ENCODE measurements at regions not wholly inside any gene's neighbourhood (a gene's known extent, or its start where the extent isn't known, plus 50 kb on each side); places are given as distances from the start of the nearest gene placed in this dataset.

- Histone ChIP-seq H3K9me3 (ENCODE audit: control insufficient read depth, low read length) (no peaks in the 10 kb centered on the region), H3K4me1 (ENCODE audit: control insufficient read depth, insufficient read depth, low read length) (peaks cover 3% of the 10 kb centered on the region), H3K27me3 (ENCODE audit: control insufficient read depth, insufficient read depth, low read length, poor library complexity, severe bottlenecking) (no peaks in the 10 kb centered on the region), H3K27ac (ENCODE audit: insufficient read depth, low read depth, low read length, poor library complexity, severe bottlenecking) (no peak overlapping the region), H3K4me3 (ENCODE audit: insufficient read depth, low read depth, low read length) (no peak overlapping the region), H3K36me3 (ENCODE audit: control insufficient read depth, insufficient read depth, low read length) (no peaks in the 10 kb centered on the region)
- 94 to 97% methylated on average over 9 of the region's 9 CpGs for WGBS, 2 experiments
Observed at GRCh38 chr19:30278882-30279254, 93.3 kb upstream of the ZNF536 start.

GRCh38 chr19:30280018-30280417 is 92.2 kb upstream of the ZNF536 start:
- Histone ChIP-seq H3K27me3 (ENCODE audit: control insufficient read depth, insufficient read depth, low read length, poor library complexity, severe bottlenecking) (no peaks in the 10 kb centered on the region), H3K4me3 (ENCODE audit: insufficient read depth, low read depth, low read length) (no peak overlapping the region), H3K9me3 (ENCODE audit: control insufficient read depth, low read length) (no peaks in the 10 kb centered on the region), H3K27ac (ENCODE audit: insufficient read depth, low read depth, low read length, poor library complexity, severe bottlenecking) (no peak overlapping the region), H3K4me1 (ENCODE audit: control insufficient read depth, insufficient read depth, low read length) (peaks cover 3% of the 10 kb centered on the region), H3K36me3 (ENCODE audit: control insufficient read depth, insufficient read depth, low read length) (no peaks in the 10 kb centered on the region)
- WGBS, 2 experiments = 81 to 82% methylated on average over 6 of the region's 6 CpGs

- H3K27ac ChIP-seq (ENCODE audit: insufficient read depth, low read depth, low read length, poor library complexity, severe bottlenecking) = no peak overlapping the region
Observed at GRCh38 chr19:30281906-30282305, 90.3 kb upstream of the ZNF536 start.

GRCh38 chr19:30283556-30283955 is 88.6 kb upstream of the ZNF536 start:
- Histone ChIP-seq H3K4me3 (ENCODE audit: insufficient read depth, low read depth, low read length) (no peak overlapping the region), H3K36me3 (ENCODE audit: control insufficient read depth, insufficient read depth, low read length) (no peaks in the 10 kb centered on the region), H3K27me3 (ENCODE audit: control insufficient read depth, insufficient read depth, low read length, poor library complexity, severe bottlenecking) (no peaks in the 10 kb centered on the region), H3K4me1 (ENCODE audit: control insufficient read depth, insufficient read depth, low read length) (no peaks in the 10 kb centered on the region), H3K9me3 (ENCODE audit: control insufficient read depth, low read length) (no peaks in the 10 kb centered on the region), H3K27ac (ENCODE audit: insufficient read depth, low read depth, low read length, poor library complexity, severe bottlenecking) (no peak overlapping the region)
- WGBS, 2 experiments = 89 to 92% methylated on average over 1 to 2 of the region's 2 CpGs

More at GRCh38 chr19:30281906-30282305, 90.3 kb upstream of the ZNF536 start:
- no peaks in the 10 kb centered on the region for H3K9me3 ChIP-seq (ENCODE audit: control insufficient read depth, low read length)
- H3K4me3 ChIP-seq (ENCODE audit: insufficient read depth, low read depth, low read length) = no peak overlapping the region
- no peaks in the 10 kb centered on the region for H3K36me3 ChIP-seq (ENCODE audit: control insufficient read depth, insufficient read depth, low read length)
- H3K4me1 ChIP-seq (ENCODE audit: control insufficient read depth, insufficient read depth, low read length) = no peaks in the 10 kb centered on the region
- 92 to 96% methylated on average over 7 of the region's 7 CpGs for WGBS, 2 experiments
- no peaks in the 10 kb centered on the region for H3K27me3 ChIP-seq (ENCODE audit: control insufficient read depth, insufficient read depth, low read length, poor library complexity, severe bottlenecking)

- Histone ChIP-seq H3K4me3 (ENCODE audit: insufficient read depth, low read depth, low read length) (no peak overlapping the region), H3K27ac (ENCODE audit: insufficient read depth, low read depth, low read length, poor library complexity, severe bottlenecking) (no peak overlapping the region), H3K4me1 (ENCODE audit: control insufficient read depth, insufficient read depth, low read length) (no peaks in the 10 kb centered on the region), H3K27me3 (ENCODE audit: control insufficient read depth, insufficient read depth, low read length, poor library complexity, severe bottlenecking) (no peaks in the 10 kb centered on the region), H3K9me3 (ENCODE audit: control insufficient read depth, low read length) (no peaks in the 10 kb centered on the region), H3K36me3 (ENCODE audit: control insufficient read depth, insufficient read depth, low read length) (no peaks in the 10 kb centered on the region)
- 92 to 94% methylated on average over 6 of the region's 6 CpGs for WGBS, 2 experiments
Observed at GRCh38 chr19:30284209-30284608, 88.0 kb upstream of the ZNF536 start.

GRCh38 chr19:30284885-30285284 is 87.3 kb upstream of the ZNF536 start:
- H3K27ac ChIP-seq (ENCODE audit: insufficient read depth, low read depth, low read length, poor library complexity, severe bottlenecking) = no peak overlapping the region
- H3K9me3 ChIP-seq (ENCODE audit: control insufficient read depth, low read length) = no peaks in the 10 kb centered on the region
- H3K36me3 ChIP-seq (ENCODE audit: control insufficient read depth, insufficient read depth, low read length) = no peaks in the 10 kb centered on the region
- H3K4me3 ChIP-seq (ENCODE audit: insufficient read depth, low read depth, low read length) = no peak overlapping the region
- H3K4me1 ChIP-seq (ENCODE audit: control insufficient read depth, insufficient read depth, low read length) = no peaks in the 10 kb centered on the region
- H3K27me3 ChIP-seq (ENCODE audit: control insufficient read depth, insufficient read depth, low read length, poor library complexity, severe bottlenecking) = no peaks in the 10 kb centered on the region
- 88% methylated on average over 2 of the region's 3 CpGs; no CpG with 5 or more reads in 1 of the 2 experiments for WGBS, 2 experiments

GRCh38 chr19:30286378-30286777 is 85.8 kb upstream of the ZNF536 start:
- H3K9me3 ChIP-seq (ENCODE audit: control insufficient read depth, low read length) = no peaks in the 10 kb centered on the region

GRCh38 chr19:30287259-30287658 is 84.9 kb upstream of the ZNF536 start:
- Histone ChIP-seq H3K36me3 (ENCODE audit: control insufficient read depth, insufficient read depth, low read length) (no peaks in the 10 kb centered on the region), H3K27me3 (ENCODE audit: control insufficient read depth, insufficient read depth, low read length, poor library complexity, severe bottlenecking) (no peaks in the 10 kb centered on the region), H3K9me3 (ENCODE audit: control insufficient read depth, low read length) (no peaks in the 10 kb centered on the region), H3K27ac (ENCODE audit: insufficient read depth, low read depth, low read length, poor library complexity, severe bottlenecking) (no peak overlapping the region), H3K4me3 (ENCODE audit: insufficient read depth, low read depth, low read length) (no peak overlapping the region), H3K4me1 (ENCODE audit: control insufficient read depth, insufficient read depth, low read length) (no peaks in the 10 kb centered on the region)
- WGBS, 2 experiments = 93% methylated on average over 2 of the region's 2 CpGs

More at GRCh38 chr19:30286378-30286777, 85.8 kb upstream of the ZNF536 start:
- Histone ChIP-seq H3K27me3 (ENCODE audit: control insufficient read depth, insufficient read depth, low read length, poor library complexity, severe bottlenecking) (no peaks in the 10 kb centered on the region), H3K4me1 (ENCODE audit: control insufficient read depth, insufficient read depth, low read length) (no peaks in the 10 kb centered on the region), H3K36me3 (ENCODE audit: control insufficient read depth, insufficient read depth, low read length) (no peaks in the 10 kb centered on the region), H3K27ac (ENCODE audit: insufficient read depth, low read depth, low read length, poor library complexity, severe bottlenecking) (no peak overlapping the region), H3K4me3 (ENCODE audit: insufficient read depth, low read depth, low read length) (no peak overlapping the region)
- WGBS, 2 experiments = 82 to 94% methylated on average over 2 of the region's 3 CpGs

GRCh38 chr19:30287973-30288372 is 84.2 kb upstream of the ZNF536 start:
- Histone ChIP-seq H3K4me3 (ENCODE audit: insufficient read depth, low read depth, low read length) (no peak overlapping the region), H3K9me3 (ENCODE audit: control insufficient read depth, low read length) (no peaks in the 10 kb centered on the region), H3K4me1 (ENCODE audit: control insufficient read depth, insufficient read depth, low read length) (no peaks in the 10 kb centered on the region), H3K27me3 (ENCODE audit: control insufficient read depth, insufficient read depth, low read length, poor library complexity, severe bottlenecking) (no peaks in the 10 kb centered on the region), H3K36me3 (ENCODE audit: control insufficient read depth, insufficient read depth, low read length) (no peaks in the 10 kb centered on the region), H3K27ac (ENCODE audit: insufficient read depth, low read depth, low read length, poor library complexity, severe bottlenecking) (no peak overlapping the region)
- WGBS, 2 experiments = 93 to 99% methylated on average over 5 of the region's 5 CpGs

GRCh38 chr19:30288911-30289310 is 83.3 kb upstream of the ZNF536 start:
- WGBS, 2 experiments = 67 to 81% methylated on average over 2 of the region's 3 CpGs
- Histone ChIP-seq H3K4me1 (ENCODE audit: control insufficient read depth, insufficient read depth, low read length) (no peaks in the 10 kb centered on the region), H3K27ac (ENCODE audit: insufficient read depth, low read depth, low read length, poor library complexity, severe bottlenecking) (no peak overlapping the region), H3K9me3 (ENCODE audit: control insufficient read depth, low read length) (no peaks in the 10 kb centered on the region), H3K36me3 (ENCODE audit: control insufficient read depth, insufficient read depth, low read length) (no peaks in the 10 kb centered on the region), H3K4me3 (ENCODE audit: insufficient read depth, low read depth, low read length) (no peak overlapping the region), H3K27me3 (ENCODE audit: control insufficient read depth, insufficient read depth, low read length, poor library complexity, severe bottlenecking) (no peaks in the 10 kb centered on the region)

GRCh38 chr19:30289336-30289735 is 82.8 kb upstream of the ZNF536 start:
- no peaks in the 10 kb centered on the region for H3K9me3 ChIP-seq (ENCODE audit: control insufficient read depth, low read length)
- no peak overlapping the region for H3K27ac ChIP-seq (ENCODE audit: insufficient read depth, low read depth, low read length, poor library complexity, severe bottlenecking)
- WGBS, 2 experiments = 96 to 97% methylated on average over 8 to 9 of the region's 9 CpGs
- H3K27me3 ChIP-seq (ENCODE audit: control insufficient read depth, insufficient read depth, low read length, poor library complexity, severe bottlenecking) = no peaks in the 10 kb centered on the region
- H3K4me1 ChIP-seq (ENCODE audit: control insufficient read depth, insufficient read depth, low read length) = no peaks in the 10 kb centered on the region
- H3K36me3 ChIP-seq (ENCODE audit: control insufficient read depth, insufficient read depth, low read length) = no peaks in the 10 kb centered on the region
- no peak overlapping the region for H3K4me3 ChIP-seq (ENCODE audit: insufficient read depth, low read depth, low read length)

Measured in ectodermal cell (in vitro differentiated cells).